Body of pancreas (tissue), 4 donors: ENCODE measurements at regions not wholly inside any gene's neighbourhood (a gene's known extent, or its start where the extent isn't known, plus 50 kb on each side); places are given as distances from the start of the nearest gene placed in this dataset.

Experiments
- POLR2A ChIP-seq, 3 donors: fragments of 450-650 bp; IDR thresholded peaks; one replicate each; pipeline ENCODE4 v1.6.1; 2016; ENCODE audit warnings: antibody characterized with exemption in 3 of 3, mild to moderate bottlenecking in 2 of 3
- TF ChIP-seq, protein P1 (sequence below), 7 experiments: fragments of 450-650 bp in 4 of 7; fragments of 200-600 bp in 3 of 7; sonication (generic) in 3 of 7; IDR thresholded peaks; one replicate each; pipeline ENCODE4 v1.5.1; 2016 to 2019; ENCODE audit warnings: antibody characterized with exemption in 7 of 7

DNA sequence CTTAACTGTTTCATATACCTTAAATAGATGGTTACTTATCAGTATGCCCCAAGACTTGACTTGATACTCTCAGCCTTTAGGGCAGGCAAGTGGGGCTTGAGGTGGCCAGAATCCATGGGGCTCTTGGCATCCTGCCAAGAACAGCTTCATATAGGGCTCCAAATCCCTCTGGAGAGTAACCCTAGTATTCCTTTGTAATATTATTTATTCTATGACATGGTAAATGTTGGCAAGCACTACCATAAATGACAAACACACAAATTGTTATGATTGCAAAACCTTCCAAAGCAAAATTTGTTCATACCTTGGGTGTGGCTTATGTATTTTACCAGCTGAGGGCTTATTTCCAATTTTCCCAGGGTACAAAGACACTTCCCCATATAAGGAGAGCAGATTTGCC is 257.4 kb upstream of the TRPC7 start:
- TF ChIP-seq, protein P1, sequence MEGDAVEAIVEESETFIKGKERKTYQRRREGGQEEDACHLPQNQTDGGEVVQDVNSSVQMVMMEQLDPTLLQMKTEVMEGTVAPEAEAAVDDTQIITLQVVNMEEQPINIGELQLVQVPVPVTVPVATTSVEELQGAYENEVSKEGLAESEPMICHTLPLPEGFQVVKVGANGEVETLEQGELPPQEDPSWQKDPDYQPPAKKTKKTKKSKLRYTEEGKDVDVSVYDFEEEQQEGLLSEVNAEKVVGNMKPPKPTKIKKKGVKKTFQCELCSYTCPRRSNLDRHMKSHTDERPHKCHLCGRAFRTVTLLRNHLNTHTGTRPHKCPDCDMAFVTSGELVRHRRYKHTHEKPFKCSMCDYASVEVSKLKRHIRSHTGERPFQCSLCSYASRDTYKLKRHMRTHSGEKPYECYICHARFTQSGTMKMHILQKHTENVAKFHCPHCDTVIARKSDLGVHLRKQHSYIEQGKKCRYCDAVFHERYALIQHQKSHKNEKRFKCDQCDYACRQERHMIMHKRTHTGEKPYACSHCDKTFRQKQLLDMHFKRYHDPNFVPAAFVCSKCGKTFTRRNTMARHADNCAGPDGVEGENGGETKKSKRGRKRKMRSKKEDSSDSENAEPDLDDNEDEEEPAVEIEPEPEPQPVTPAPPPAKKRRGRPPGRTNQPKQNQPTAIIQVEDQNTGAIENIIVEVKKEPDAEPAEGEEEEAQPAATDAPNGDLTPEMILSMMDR (IDR thresholded peaks at IDR 0.05) = no peak
- TF ChIP-seq POLR2A (IDR thresholded peaks at IDR 0.05) = no peak
